ENCODE measurements at regions not wholly inside any gene's neighbourhood (a gene's known extent, or its start where the extent isn't known, plus 50 kb on each side); places are given as distances from the start of the nearest gene placed in this dataset.

GRCh38 chr9:107681988-107682387 is 192.4 kb upstream of the KLF4 start:
- peaks cover 14% of the 10 kb centered on the region; the same call in 1 of the 2 replicates for H3K4me1 ChIP-seq (ENCODE audit: insufficient read depth, low read length)
- no peaks in the 10 kb centered on the region for H3K36me3 ChIP-seq (ENCODE audit: insufficient read depth, low read length)
- no peaks in the 10 kb centered on the region for H3K9me3 ChIP-seq (ENCODE audit: control insufficient read depth, insufficient read depth, low read length)
- no peak overlapping the region for H3K9ac ChIP-seq (ENCODE audit: low read depth, low read length)

GRCh38 chr9:107675351-107676259 is 186.0 kb upstream of the KLF4 start:
- Histone ChIP-seq H3K4me1 (ENCODE audit: insufficient read depth, low read length) (peaks cover 28% of the 10 kb centered on the region), H3K9me3 (ENCODE audit: control insufficient read depth, insufficient read depth, low read length) (no peaks in the 10 kb centered on the region), H3K9ac (ENCODE audit: low read depth, low read length) (no peak overlapping the region), H3K36me3 (ENCODE audit: insufficient read depth, low read length) (no peaks in the 10 kb centered on the region)

GRCh38 chr9:107674721-107675277 is 185.2 kb upstream of the KLF4 start:
- Histone ChIP-seq H3K4me1 (ENCODE audit: insufficient read depth, low read length) (peaks cover 28% of the 10 kb centered on the region), H3K9me3 (ENCODE audit: control insufficient read depth, insufficient read depth, low read length) (no peaks in the 10 kb centered on the region), H3K36me3 (ENCODE audit: insufficient read depth, low read length) (no peaks in the 10 kb centered on the region), H3K9ac (ENCODE audit: low read depth, low read length) (peak overlapping the region; percentile 22; the same call in 1 of the 2 replicates)

GRCh38 chr9:107673861-107674720 is 184.5 kb upstream of the KLF4 start:
- Histone ChIP-seq H3K4me1 (ENCODE audit: insufficient read depth, low read length) (peaks cover 28% of the 10 kb centered on the region), H3K9me3 (ENCODE audit: control insufficient read depth, insufficient read depth, low read length) (no peaks in the 10 kb centered on the region), H3K9ac (ENCODE audit: low read depth, low read length) (peak overlapping the region; percentile 22; the same call in 1 of the 2 replicates), H3K36me3 (ENCODE audit: insufficient read depth, low read length) (no peaks in the 10 kb centered on the region)

- Histone ChIP-seq H3K9ac (ENCODE audit: low read depth, low read length) (no peak overlapping the region), H3K9me3 (ENCODE audit: control insufficient read depth, insufficient read depth, low read length) (no peaks in the 10 kb centered on the region), H3K4me1 (ENCODE audit: insufficient read depth, low read length) (peaks cover 22% of the 10 kb centered on the region), H3K36me3 (ENCODE audit: insufficient read depth, low read length) (no peaks in the 10 kb centered on the region)
Measured at GRCh38 chr9:107671588-107671987, 182.0 kb upstream of the KLF4 start.

- no peaks in the 10 kb centered on the region for H3K36me3 ChIP-seq (ENCODE audit: insufficient read depth, low read length)
- H3K9ac ChIP-seq (ENCODE audit: low read depth, low read length) = no peak overlapping the region
- no peaks in the 10 kb centered on the region for H3K9me3 ChIP-seq (ENCODE audit: control insufficient read depth, insufficient read depth, low read length)
- H3K4me1 ChIP-seq (ENCODE audit: insufficient read depth, low read length) = peaks cover 9% of the 10 kb centered on the region
Measured at GRCh38 chr9:107669422-107669821, 179.9 kb upstream of the KLF4 start.

- Histone ChIP-seq H3K4me1 (ENCODE audit: insufficient read depth, low read length) (no peaks in the 10 kb centered on the region; the same call in 1 of the 2 replicates), H3K9ac (ENCODE audit: low read depth, low read length) (no peak overlapping the region), H3K9me3 (ENCODE audit: control insufficient read depth, insufficient read depth, low read length) (no peaks in the 10 kb centered on the region), H3K36me3 (ENCODE audit: insufficient read depth, low read length) (no peaks in the 10 kb centered on the region)
Measured at GRCh38 chr9:107667231-107668070, 177.9 kb upstream of the KLF4 start.

GRCh38 chr9:107665057-107665456 is 175.5 kb upstream of the KLF4 start:
- no peak overlapping the region for H3K9ac ChIP-seq (ENCODE audit: low read depth, low read length)
- no peaks in the 10 kb centered on the region for H3K36me3 ChIP-seq (ENCODE audit: insufficient read depth, low read length)
- H3K4me1 ChIP-seq (ENCODE audit: insufficient read depth, low read length) = no peaks in the 10 kb centered on the region; the same call in 1 of the 2 replicates
- no peaks in the 10 kb centered on the region for H3K9me3 ChIP-seq (ENCODE audit: control insufficient read depth, insufficient read depth, low read length)

- no peaks in the 10 kb centered on the region; the same call in 1 of the 2 replicates for H3K4me1 ChIP-seq (ENCODE audit: insufficient read depth, low read length)
- 0 out of 2 replicates have a peak, but pooled peaks cover 3% of the 10 kb centered on the region for H3K9me3 ChIP-seq (ENCODE audit: control insufficient read depth, insufficient read depth, low read length)
- H3K9ac ChIP-seq (ENCODE audit: low read depth, low read length) = no peak overlapping the region
- H3K36me3 ChIP-seq (ENCODE audit: insufficient read depth, low read length) = no peaks in the 10 kb centered on the region
Measured at GRCh38 chr9:107660976-107661375, 171.4 kb upstream of the KLF4 start.

- Histone ChIP-seq H3K4me1 (ENCODE audit: insufficient read depth, low read length) (no peaks in the 10 kb centered on the region), H3K36me3 (ENCODE audit: insufficient read depth, low read length) (no peaks in the 10 kb centered on the region), H3K9me3 (ENCODE audit: control insufficient read depth, insufficient read depth, low read length) (peaks cover 3% of the 10 kb centered on the region; the same call in 1 of the 2 replicates), H3K9ac (ENCODE audit: low read depth, low read length) (no peak overlapping the region)
Measured at GRCh38 chr9:107653263-107653821, 163.8 kb upstream of the KLF4 start.

- H3K9ac ChIP-seq (ENCODE audit: low read depth, low read length) = no peak overlapping the region
- H3K36me3 ChIP-seq (ENCODE audit: insufficient read depth, low read length) = no peaks in the 10 kb centered on the region
- H3K9me3 ChIP-seq (ENCODE audit: control insufficient read depth, insufficient read depth, low read length) = no peaks in the 10 kb centered on the region; the same call in 1 of the 2 replicates
- no peaks in the 10 kb centered on the region for H3K4me1 ChIP-seq (ENCODE audit: insufficient read depth, low read length)
Measured at GRCh38 chr9:107650995-107651394, 161.4 kb upstream of the KLF4 start.

- Histone ChIP-seq H3K36me3 (ENCODE audit: insufficient read depth, low read length) (no peaks in the 10 kb centered on the region), H3K4me1 (ENCODE audit: insufficient read depth, low read length) (no peaks in the 10 kb centered on the region), H3K9me3 (ENCODE audit: control insufficient read depth, insufficient read depth, low read length) (no peaks in the 10 kb centered on the region; the same call in 1 of the 2 replicates)
Measured at GRCh38 chr9:107650321-107650720, 160.8 kb upstream of the KLF4 start.

GRCh38 chr9:107648153-107648715 is 158.7 kb upstream of the KLF4 start:
- Histone ChIP-seq H3K9me3 (ENCODE audit: control insufficient read depth, insufficient read depth, low read length) (no peaks in the 10 kb centered on the region), H3K4me1 (ENCODE audit: insufficient read depth, low read length) (no peaks in the 10 kb centered on the region)

More at GRCh38 chr9:107650321-107650720, 160.8 kb upstream of the KLF4 start:
- no peak overlapping the region for H3K9ac ChIP-seq (ENCODE audit: low read depth, low read length)

More at GRCh38 chr9:107648153-107648715, 158.7 kb upstream of the KLF4 start:
- no peak overlapping the region for H3K9ac ChIP-seq (ENCODE audit: low read depth, low read length)
- H3K36me3 ChIP-seq (ENCODE audit: insufficient read depth, low read length) = no peaks in the 10 kb centered on the region

Data from ES-I3 (cell line).